ENCODE measurements at regions not wholly inside any gene's neighbourhood (a gene's known extent, or its start where the extent isn't known, plus 50 kb on each side); places are given as distances from the start of the nearest gene placed in this dataset.

DNA sequence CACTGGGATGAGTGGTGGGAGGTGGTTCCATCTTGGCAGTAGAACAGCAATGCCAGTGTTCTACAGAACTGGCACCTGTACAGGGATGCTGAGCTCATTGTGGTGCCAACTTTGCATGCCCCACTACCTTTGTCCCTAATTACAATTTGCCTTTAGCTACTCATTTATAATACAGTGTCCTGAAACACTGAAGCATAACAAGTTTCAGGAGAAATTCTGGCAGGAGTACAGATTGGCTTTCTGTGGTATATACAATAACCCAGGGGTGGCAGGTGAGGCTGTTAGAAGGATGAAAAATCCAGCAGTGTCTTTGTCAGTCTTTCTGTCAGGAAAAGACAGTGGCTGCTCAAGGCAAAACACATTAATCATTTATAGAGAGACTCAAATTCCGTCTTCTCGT is 240.3 kb downstream of the FAM76B start:
- no peak for DNase-seq (ENCODE audit: low read depth, low spot score)

- no peak for DNase-seq (ENCODE audit: low read depth, low spot score)
Observed at GRCh38 chr11:95548416-95548815, 241.2 kb downstream of the FAM76B start.

DNA sequence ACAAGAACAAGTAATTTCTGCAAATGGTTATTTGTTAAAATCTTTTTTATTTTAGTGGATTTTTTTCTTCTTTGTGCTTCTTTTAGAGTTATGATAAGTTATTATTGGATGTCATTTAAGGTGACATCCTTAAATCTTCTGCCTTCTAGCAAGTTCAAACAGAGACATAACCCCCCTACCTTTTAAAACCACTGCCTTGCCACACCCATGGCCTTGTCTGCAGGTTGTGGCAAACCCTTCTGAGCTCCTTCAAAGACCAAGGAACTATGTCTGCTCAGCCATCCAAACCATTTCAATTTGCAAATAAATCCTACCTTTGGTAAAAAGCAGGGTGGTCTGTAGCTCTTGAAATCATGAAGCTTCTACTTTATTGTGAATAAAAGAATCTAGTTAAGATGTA is 241.6 kb downstream of the FAM76B start:
- no peak for DNase-seq (ENCODE audit: low read depth, low spot score)

DNA sequence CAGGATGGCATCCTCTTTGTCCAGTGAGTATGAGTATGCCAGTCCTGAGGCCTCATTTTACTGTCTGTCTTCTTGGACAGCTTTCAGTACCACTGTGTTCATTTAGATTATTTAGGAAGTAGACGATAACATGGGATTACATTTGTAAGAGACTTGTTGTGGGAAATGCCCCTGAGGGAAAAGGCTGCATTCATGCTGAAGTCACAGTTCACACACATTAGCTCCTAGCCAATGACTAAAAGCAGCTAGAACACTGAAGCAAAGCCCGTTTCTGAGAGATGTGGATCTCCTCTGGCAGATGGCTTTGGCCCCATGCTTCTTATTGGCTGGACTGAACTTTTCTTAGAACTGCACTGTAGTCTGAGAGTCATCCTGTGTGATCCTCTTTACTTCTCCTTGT is 242.4 kb downstream of the FAM76B start:
- no peak for DNase-seq (ENCODE audit: low read depth, low spot score)

DNA sequence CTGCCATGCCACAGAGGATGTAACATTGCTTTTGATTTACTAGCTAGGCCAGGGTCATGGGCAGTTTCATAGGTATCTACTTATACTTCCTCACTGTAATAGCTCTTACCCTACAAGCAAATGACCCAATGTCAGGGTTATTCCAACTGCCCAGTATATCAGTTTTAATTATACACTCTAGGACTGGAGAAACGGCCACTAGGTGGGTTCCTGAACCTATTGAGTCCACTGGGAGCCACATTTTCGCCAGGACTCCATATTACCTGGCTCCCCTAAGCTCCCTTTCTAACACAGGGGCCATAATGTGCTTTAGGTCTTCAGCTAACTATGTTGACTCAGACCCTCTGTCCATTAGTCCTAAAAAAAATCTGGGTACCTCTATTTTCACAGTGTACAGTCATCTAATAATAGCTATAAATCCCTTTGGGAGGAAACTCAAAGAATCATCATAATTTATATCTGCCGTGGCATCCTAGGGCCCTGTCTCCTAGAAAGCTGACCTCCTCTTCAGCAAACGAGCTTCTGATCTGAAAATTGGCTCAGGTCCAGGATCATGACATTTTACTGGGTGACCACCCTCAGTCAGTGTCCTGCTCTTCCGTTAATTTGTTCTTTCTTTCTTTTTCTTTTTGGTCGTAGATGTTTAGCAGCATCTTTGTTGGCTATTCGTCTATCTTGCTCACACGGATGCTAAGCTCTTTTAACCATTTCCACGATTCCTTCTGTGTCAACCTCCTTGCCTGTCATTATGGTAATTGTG is 244.3 kb downstream of the FAM76B start:
- DNase-seq (ENCODE audit: low read depth, low spot score) = no peak

- DNase-seq (ENCODE audit: low read depth, low spot score) = no peak
Observed at GRCh38 chr11:95544095-95544856, 245.3 kb downstream of the FAM76B start.

- DNase-seq (ENCODE audit: low read depth, low spot score) = no peak
Observed at GRCh38 chr11:95542868-95543551, 246.6 kb downstream of the FAM76B start.

DNA sequence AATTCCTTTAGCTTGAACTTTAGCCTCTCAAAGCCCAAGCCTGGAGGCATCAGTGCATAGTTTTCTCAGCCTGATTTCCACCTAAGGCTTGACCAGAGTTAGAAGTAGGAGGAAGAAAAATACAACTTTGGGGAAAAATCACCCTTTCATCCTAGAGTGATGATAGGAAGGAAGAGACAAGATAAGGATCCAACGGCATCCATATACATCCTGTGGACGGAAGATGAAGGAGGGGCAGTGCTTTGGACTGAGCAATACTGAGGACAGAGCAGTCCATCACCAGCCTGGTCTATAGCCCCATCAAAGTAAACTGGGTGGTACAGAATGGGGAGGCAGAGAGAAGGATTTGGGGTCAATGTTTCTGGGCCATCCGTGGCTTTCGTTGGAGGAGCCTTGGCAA is 247.9 kb downstream of the FAM76B start:
- no peak for DNase-seq (ENCODE audit: low read depth, low spot score)

GRCh38 chr11:95536047-95536690 is 253.4 kb downstream of the FAM76B start:
- DNase-seq (ENCODE audit: low read depth, low spot score) = no peak

DNA sequence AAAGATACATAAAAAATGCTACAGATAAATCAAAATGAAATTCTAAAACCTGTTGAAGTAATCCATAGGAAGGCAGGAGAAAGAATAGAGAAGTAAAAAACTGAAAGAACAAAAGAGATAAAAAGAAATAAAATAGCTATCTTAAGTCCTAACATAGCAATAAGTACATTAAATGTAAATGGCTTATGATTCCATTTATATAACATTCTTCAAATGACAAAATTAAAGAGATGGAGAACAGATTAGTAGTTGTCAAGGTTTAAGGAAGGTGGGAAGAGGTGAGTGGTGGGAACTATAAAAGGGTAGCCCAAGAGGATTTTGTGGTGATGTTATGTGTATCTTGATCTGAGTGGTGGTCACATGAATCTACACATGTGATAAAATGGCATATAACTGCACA is 254.8 kb downstream of the FAM76B start:
- DNase-seq (ENCODE audit: low read depth, low spot score) = no peak

DNA sequence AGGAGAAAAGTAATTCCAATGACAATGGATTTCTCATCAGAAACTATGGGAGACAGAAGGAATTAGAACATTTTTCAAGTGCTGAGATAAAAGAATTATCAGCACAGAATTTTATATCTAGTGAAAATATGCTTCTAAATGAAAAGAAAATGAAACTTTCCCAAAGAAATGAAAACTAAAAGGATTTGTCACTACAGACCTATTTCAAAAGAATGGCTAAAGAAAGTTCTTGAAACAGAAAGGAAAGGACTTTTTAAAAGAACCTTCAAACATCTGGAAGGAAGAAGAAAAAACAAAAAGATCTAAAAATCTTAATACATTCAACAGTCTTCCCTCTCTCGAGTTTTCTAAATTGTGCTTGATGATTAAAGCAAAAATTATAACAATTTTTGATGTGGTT is 255.4 kb downstream of the FAM76B start:
- no peak for DNase-seq (ENCODE audit: low read depth, low spot score)

DNA sequence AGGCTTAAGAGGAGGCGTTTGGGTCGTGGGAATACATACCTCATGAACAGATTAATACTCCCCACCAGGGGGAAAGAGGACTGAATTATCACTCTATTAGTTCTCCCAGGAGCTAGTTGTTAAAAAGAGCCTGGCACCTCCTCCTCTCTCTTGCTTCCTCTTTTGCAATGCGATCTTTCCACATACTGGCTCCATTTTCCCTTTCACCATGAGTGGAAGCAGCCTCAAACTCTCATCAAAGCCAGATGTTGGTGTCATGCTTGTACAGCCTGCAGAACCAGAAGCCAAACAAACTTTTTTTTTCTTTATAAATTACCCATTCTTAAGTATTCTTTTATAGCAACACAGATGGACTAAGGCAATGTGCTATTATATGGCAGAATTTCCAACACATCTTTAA is 258.5 kb downstream of the FAM76B start:
- no peak for DNase-seq (ENCODE audit: low read depth, low spot score)

DNA sequence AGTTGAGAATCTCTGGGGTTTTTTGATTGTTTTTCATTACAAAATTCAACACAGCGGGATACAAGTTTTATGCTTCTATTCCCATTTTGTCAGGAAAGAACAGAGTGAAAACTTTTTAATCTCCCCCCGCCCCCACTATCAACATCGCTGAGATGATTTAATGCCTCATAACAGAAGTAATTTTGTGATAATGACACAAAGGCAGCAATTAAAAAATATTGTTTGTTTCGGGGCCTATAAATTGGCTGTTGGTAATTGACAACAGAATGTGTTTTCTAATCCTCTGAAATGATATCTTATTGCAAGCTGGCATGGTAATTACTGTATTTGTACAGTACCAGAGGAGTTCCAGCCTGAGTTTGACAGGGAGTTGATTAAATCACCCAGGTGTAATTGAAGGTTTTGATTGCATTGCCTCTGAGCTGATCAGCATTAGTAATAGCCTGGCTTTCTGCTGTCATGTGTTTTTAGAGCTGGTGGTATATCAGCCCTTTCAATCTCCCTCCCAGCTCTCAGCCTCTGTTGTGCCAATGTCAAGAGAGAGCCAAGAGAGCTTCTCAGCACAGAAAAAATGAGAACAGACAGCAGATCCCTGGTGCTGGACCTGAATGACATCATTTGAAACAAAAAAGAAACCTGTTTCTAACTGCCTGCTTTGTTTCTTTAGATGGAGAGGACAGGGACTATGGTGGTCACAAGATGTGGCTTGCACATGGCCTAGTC is 265.1 kb downstream of the FAM76B start:
- DNase-seq (ENCODE audit: low read depth, low spot score) = no peak

DNA sequence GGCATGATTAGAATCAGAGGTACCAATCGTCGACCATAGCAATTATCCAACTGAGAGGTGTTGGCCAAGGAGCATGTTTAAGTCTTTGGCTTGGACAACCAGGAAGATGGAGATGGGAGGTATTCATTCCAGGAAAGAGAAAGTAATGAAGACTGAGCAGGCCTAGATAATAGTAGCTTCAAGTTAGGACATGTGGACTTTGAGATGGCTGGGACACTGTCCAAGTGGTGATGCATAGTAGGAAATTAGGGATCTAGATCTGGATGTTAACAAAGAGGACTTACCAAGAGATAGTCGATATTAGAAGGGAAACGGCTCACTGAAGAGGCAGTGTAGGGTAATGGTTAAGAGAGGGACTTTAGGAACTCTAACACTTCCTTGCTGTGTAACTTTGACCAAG is 266.7 kb downstream of the FAM76B start:
- no peak for DNase-seq (ENCODE audit: low read depth, low spot score)

- no peak for DNase-seq (ENCODE audit: low read depth, low spot score)
Observed at GRCh38 chr11:95521862-95522261, 267.7 kb downstream of the FAM76B start.

DNA sequence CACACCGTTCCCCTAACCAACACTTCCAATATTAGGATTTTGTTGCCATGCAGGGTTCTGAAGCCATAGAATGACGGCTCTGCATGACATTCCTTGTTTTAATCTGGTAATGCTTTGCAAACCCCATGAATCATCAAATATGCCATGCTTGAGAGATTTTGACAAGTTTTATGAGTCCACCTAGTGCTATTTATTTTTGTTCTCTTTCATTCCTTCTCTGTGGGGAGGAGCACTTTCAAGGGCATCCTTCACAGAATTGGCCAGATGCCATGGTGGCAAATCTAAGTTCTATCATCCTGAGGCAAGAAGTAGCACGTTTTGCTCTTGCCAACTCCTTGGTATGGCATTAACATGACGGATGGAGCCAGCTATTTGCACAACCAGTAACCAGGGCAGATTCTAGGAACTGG is 268.4 kb downstream of the FAM76B start:
- no peak for DNase-seq (ENCODE audit: low read depth, low spot score)

GRCh38 chr11:95520369-95521132 is 269.0 kb downstream of the FAM76B start:
- no peak for DNase-seq (ENCODE audit: low read depth, low spot score)

GRCh38 chr11:95519912-95520311 is 269.7 kb downstream of the FAM76B start:
- no peak for DNase-seq (ENCODE audit: low read depth, low spot score)

- DNase-seq (ENCODE audit: low read depth, low spot score) = no peak
Observed at GRCh38 chr11:95517453-95517852, 272.1 kb downstream of the FAM76B start.

DNA sequence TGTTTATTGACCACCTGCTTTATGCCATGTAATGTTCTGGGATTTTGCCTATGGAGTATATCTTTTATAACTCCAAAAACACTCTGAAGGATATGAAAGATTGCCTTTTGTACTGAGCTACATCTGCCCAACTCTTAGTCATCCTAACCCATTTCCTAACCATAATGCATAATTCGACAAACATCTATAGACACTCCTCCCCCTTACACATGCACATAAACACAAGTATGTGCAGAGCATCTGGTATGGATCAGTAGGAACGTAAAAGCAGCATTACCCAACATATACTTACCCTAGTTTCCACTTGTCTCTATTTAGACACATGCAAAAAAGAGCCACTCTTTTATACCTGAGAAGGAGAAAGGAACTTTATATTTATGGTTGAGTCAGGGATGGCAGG is 272.8 kb downstream of the FAM76B start:
- DNase-seq (ENCODE audit: low read depth, low spot score) = no peak

- DNase-seq (ENCODE audit: low read depth, low spot score) = no peak
Observed at GRCh38 chr11:95516175-95516574, 273.4 kb downstream of the FAM76B start.

Data from pulmonary artery endothelial cell (primary cell).